ENCODE measurements at regions not wholly inside any gene's neighbourhood (a gene's known extent, or its start where the extent isn't known, plus 50 kb on each side); places are given as distances from the start of the nearest gene placed in this dataset.

GRCh38 chr15:91469632-91470567 is 369.8 kb downstream of the SV2B start (continued):
- TF ChIP-seq E2F6 (IDR thresholded peaks at IDR 0.05; ENCODE audit: borderline replicate concordance in 1 of 2, extremely low read depth in 1 of 2, insufficient read depth in 1 of 2, insufficient read length in 1 of 2, low read depth in 1 of 2, low read length in 1 of 2, poor library complexity in 1 of 2, severe bottlenecking in 1 of 2) (peak in 1 of 2 experiments; percentile 52), CREB5 (CRISPR knock-in tag; IDR thresholded peaks at IDR 0.05) (no peak), ZBTB5 (IDR thresholded peaks at IDR 0.05) (no peak), ZNF24 (IDR thresholded peaks at IDR 0.05) (0 out of 2 replicates have a peak, but pooled peaks have one; percentile 19), ZFP91 (CRISPR knock-in tag; IDR thresholded peaks at IDR 0.05) (no peak), CHAMP1 (IDR thresholded peaks at IDR 0.05) (no peak), SMAD4 (CRISPR knock-in tag; conservative IDR thresholded peaks at IDR 0.05) (no peak), KAT7 (CRISPR knock-in tag; IDR thresholded peaks at IDR 0.05; ENCODE audit: borderline replicate concordance) (no peak), CCNT2 (IDR thresholded peaks at IDR 0.05; ENCODE audit: borderline replicate concordance, extremely low read depth, insufficient read length, low read depth, low read length) (no peak), KLF16 (IDR thresholded peaks at IDR 0.05) (peak; percentile 64; the same call in 1 of the 2 replicates), SNAPC5 (CRISPR knock-in tag; IDR thresholded peaks at IDR 0.05) (no peak), CSDE1 (IDR thresholded peaks at IDR 0.05) (no peak), ATF2 (CRISPR knock-in tag; IDR thresholded peaks at IDR 0.05) (no peak), ZNF780A (CRISPR knock-in tag; IDR thresholded peaks at IDR 0.05) (no peak)
